HG03378 (cell line): ENCODE measurements at regions not wholly inside any gene's neighbourhood (a gene's known extent, or its start where the extent isn't known, plus 50 kb on each side); places are given as distances from the start of the nearest gene placed in this dataset.

Source experiments
- ATAC-seq: cut with Tn5 transposase; IDR thresholded peaks from one replicate; pipeline ENCODE4 v1.9.1; 2021; ENCODE audit warnings: mild to moderate bottlenecking, moderate library complexity; ENCODE audit not compliant: unreplicated experiment

GRCh38 chr3:159911664-159912037, 77.0 kb upstream of the IL12A start:
- no peak for ATAC-seq

- no peak for ATAC-seq
These were observed 74.8 kb upstream of the IL12A start for GRCh38 chr3:159913712-159914414.

DNA sequence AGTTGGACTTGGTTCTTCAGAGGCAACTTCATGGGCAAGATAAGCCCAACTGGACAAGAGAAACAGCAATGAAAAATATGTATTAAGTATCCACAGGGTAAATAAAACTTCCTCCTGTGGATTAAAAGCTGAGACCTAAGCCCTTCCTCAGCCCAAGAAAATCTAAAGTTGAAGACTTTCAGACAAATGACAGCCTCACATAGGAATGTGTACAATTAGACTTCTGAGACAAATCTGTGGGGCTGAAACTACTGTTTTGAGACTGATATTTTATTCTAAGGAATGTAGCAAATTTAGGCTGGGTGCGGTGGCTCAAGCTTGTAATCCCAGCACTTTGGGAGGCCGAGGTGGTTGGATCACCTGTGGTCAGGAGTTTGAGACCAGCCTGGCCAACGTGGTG, 74.2 kb upstream of the IL12A start:
- ATAC-seq, result no peak

DNA sequence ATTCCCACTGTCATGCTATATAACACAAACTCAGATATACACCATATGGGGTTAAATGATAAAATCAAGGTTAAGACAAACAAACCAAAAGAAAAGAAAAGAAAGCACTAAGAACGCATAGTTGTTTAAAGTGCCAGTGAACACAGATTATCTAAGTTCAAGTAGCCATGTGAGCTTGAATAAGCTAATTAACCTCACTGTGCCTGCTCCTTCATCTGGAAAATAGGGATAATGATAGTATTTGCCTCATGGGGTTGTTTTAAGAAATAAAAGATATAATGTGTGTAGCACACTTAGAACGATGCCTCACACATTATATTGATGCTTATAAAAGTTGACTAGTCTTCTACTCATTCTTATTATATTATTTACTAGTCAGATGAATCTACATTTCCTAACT, 72.6 kb upstream of the IL12A start:
- ATAC-seq, result no peak

- no peak for ATAC-seq
These were observed 71.5 kb upstream of the IL12A start for GRCh38 chr3:159917141-159917540.

DNA sequence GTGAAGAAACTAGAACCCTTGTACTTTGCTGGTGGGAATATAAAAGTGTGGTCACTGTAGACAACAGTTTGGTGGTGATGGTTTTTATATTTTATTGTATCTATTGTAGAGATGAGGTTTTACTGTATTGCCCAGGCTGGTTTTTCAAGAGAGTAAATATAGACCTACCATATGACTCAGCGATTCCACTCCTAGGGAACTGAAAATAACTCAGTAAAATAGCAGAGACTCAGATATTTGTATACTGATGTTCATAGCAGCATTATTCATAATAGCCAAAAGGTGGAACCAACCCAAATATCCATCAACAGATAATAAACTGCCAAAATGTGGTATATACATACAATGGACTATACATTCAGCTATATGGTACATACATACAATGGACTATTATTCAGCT, 68.8 kb upstream of the IL12A start:
- ATAC-seq, result peak; percentile 89

DNA sequence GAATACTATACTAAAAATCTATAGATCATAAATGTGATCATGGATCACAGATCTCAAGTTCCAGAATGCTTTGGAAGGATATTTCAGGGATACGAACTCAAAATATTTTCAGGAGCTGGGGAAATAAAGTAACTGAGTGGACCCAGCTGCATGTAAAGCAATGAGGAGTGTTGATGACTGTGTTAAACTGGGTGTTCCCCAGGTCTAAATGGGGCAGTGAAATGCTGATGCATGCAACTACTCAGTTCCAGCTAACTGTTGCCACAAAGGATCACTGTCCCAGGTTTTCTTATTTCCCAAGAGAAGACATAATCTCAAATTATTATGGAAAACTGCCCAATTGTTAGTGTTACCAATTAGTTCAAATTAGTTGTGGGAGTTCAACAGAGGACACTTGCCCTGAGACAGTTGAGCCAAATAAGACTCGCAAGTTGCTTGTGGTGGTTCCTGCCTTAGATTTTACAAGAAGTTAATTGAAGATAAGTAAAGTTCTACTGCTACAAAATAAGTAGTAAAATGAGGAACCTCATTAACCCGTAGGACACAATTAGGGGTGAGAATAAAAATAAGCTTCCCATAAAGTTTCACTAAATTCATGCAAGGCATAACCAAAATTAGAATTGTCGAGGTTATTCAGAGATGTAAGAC, 66.3 kb upstream of the IL12A start:
- ATAC-seq, result no peak

GRCh38 chr3:159922861-159923312, 65.7 kb upstream of the IL12A start:
- peak; percentile 87 for ATAC-seq

DNA sequence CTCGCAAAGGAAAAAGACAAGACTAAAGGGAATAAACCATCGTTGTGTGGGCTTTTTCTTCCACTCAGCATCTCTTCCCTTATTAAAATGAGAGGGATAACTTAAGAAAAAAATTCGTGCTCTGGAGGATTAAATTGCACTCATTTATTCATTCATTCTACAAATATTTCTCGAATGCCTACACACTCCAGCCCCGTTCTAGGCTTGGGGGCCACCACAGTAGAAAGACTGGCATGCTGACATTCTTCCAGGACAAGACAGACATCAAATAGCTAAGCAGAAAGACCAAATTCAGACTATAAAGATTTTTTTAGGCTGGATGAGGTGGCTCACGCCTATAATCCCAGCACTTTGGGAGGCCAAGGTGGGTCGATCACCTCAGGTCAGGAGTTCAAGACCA, 65.3 kb upstream of the IL12A start:
- no peak for ATAC-seq

GRCh38 chr3:159923956-159924355, 64.7 kb upstream of the IL12A start:
- ATAC-seq, result no peak

GRCh38 chr3:159924411-159924810, 64.2 kb upstream of the IL12A start:
- ATAC-seq, result no peak

DNA sequence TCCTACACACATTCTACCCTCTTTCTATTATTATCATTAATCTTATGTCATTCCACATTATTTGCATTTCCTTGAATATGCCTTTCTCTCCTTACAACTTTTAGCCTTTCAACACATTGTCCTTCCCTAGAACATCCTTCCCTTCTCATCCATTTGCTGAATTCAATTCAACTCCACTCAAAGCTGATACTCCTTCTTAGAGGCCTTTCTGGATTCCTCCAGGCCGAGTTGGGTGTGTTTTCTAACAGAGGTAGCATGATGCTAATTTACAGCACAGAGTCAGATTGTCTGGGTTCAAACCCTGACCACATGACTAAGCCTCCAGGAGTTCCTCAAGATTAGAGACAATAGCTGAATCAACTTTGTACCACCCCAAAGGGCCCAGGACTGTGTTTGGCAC, 63.4 kb upstream of the IL12A start:
- ATAC-seq, result no peak

DNA sequence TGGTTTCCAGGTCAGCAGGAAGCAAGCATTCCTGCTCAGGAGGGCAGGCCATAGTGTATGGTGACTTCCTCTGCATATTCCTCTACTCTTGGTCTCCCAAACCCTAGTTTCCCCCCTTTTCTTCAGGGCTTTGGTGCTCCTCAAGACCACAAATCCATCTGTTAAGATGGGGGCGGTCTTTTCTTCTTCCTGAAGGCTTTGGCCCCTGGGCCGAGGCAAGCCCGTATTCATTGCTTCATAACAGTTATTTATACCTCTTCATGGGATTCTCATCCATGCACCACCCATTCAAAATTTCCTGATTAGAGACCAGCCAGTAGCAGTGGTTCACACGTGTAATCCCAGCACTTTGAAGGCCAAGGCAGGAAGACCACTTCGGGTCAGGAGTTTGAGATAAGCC, 62.1 kb upstream of the IL12A start:
- ATAC-seq, result no peak

DNA sequence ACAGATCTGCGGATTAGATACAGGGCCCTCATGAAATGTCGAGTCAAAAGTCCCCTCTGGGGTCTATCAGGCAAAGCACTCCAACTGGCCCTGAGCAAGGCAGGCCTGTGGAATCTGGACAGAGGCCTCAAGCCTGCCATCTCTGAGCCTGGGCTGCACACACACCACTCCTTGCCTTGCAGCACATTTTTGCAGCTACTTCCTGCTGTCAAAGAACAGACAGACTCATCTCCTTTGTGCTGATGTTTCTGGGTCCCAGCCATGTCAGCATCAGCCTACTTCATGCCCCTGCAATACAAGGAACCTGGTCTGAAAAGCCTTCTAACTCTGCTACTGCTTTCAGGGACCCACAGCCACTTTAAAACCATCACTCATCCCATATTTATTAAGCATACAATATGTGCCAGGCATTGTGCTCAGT, 60.6 kb upstream of the IL12A start:
- no peak for ATAC-seq

GRCh38 chr3:159928666-159929065, 60.0 kb upstream of the IL12A start:
- no peak for ATAC-seq

- peak; percentile 61 for ATAC-seq
These were observed 59.2 kb upstream of the IL12A start for GRCh38 chr3:159929171-159930141.

DNA sequence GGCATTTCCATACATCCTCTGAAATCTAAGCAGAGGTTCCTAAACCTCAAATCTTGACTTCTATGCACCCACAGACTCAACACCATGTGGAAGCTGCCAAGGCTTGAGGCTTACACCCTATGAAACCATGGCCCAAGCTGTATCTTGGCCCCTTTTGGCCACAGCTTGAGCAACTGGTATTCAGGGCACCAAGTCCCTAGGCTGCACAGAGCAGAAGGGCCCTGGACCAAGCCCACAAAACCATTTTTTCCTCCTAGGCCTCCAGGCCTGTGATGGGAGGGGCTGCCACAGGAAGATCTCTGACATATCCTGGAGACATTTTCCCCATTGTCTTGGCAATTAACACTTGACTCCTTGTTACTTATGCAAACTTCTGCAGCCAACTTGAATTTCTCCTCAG, 54.4 kb upstream of the IL12A start:
- ATAC-seq, result no peak

- ATAC-seq, result no peak
These were observed 52.1 kb upstream of the IL12A start for GRCh38 chr3:159936541-159936940.

- ATAC-seq, result no peak
These were observed 51.0 kb upstream of the IL12A start for GRCh38 chr3:159937561-159938166.

DNA sequence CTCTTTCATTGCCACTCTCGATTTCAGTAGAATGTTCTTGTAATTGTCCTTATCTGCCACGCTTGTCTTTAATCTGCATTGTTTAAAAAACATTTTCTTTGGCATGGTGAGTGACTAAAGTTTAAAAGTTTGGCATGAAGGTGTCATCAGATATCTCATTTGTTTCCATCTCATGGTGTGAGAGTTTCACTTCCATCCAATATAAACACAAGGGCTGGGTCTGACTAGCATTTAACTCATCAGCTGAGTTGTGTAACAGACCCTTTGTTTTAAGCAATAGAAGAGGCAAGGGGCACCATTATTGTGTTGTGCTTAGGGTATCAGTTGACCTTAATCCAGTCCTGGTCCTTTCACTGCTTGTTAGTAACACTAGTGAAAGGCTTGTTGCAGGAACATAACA, 49.9 kb upstream of the IL12A start:
- no peak for ATAC-seq
